ENCODE measurements at regions not wholly inside any gene's neighbourhood (a gene's known extent, or its start where the extent isn't known, plus 50 kb on each side); places are given as distances from the start of the nearest gene placed in this dataset.

- TF ChIP-seq CTCF (IDR thresholded peaks at IDR 0.05; ENCODE audit: insufficient read depth, low read depth, low read length) (no peak), EZH2 (IDR thresholded peaks at IDR 0.05; ENCODE audit: insufficient read depth, low read length) (no peak)
Measured at GRCh38 chr7:156566812-156567549, 73.6 kb upstream of the RNF32 start.
